Right lobe of liver (tissue), 6 donors: ENCODE measurements at regions not wholly inside any gene's neighbourhood (a gene's known extent, or its start where the extent isn't known, plus 50 kb on each side); places are given as distances from the start of the nearest gene placed in this dataset.

Experiments used
- ATAC-seq, 4 donors: fragments of 200-7000 bp; cut with Tn5 transposase; one replicate each; pipeline ENCODE4 v1.9.1; 2020; ENCODE audit warnings: mild to moderate bottlenecking in 4 of 4, moderate library complexity in 4 of 4
- DNase-seq, 3 donors: peaks; one replicate each; pipeline ENCODE4 v3.0.0-alpha.2; 2020
- H3K27ac ChIP-seq, 3 donors: fragments of 200-600 bp; one replicate each; pipeline ENCODE4 v1.8.0; 2022
- H3K27me3 ChIP-seq, 2 donors: fragments of 200-600 bp; one replicate each; pipeline ENCODE4 v1.8.0; 2022
- H3K36me3 ChIP-seq, 4 donors: fragments of 200-600 bp; sonication (generic) in 1 of 4; one replicate each; pipeline versions ENCODE4 v1.5.1 to v1.8.0; 2017 to 2022; ENCODE audit warnings: control low read depth in 1 of 4
- H3K4me1 ChIP-seq, 4 donors: fragments of 200-600 bp; sonication (generic) in 1 of 4; one replicate each; pipeline versions ENCODE4 v1.5.1 to v1.8.0; 2017 to 2022; ENCODE audit warnings: control low read depth in 1 of 4
- H3K4me3 ChIP-seq, 3 donors: fragments of 200-600 bp; one replicate each; pipeline ENCODE4 v1.8.0; 2022
- H3K9me3 ChIP-seq, 4 donors: fragments of 200-600 bp; sonication (generic) in 1 of 4; one replicate each; pipeline versions ENCODE4 v1.5.1 to v1.8.0; 2017 to 2022; ENCODE audit warnings: control low read depth in 1 of 4
- CTCF ChIP-seq, 4 donors: fragments of 200-600 bp in 3 of 4; fragments of 450-650 bp in 1 of 4; IDR thresholded peaks; one replicate each; pipeline versions ENCODE4 v1.5.1 to v1.8.0; 2016 to 2022; ENCODE audit warnings: antibody characterized with exemption in 4 of 4, mild to moderate bottlenecking in 2 of 4
- POLR2A ChIP-seq: fragments of 450-650 bp; IDR thresholded peaks from one replicate; pipeline ENCODE4 v1.6.1; 2017; ENCODE audit warnings: antibody characterized with exemption, mild to moderate bottlenecking
- WGBS: methylation state at CpG from one replicate; pipeline ENCODE4 v1.1.6; 2018; ENCODE audit warnings: low coverage, low lambda C conversion rate; ENCODE audit not compliant: insufficient coverage; ENCODE audit errors: missing lambda C conversion rate; 5-methylcytosine and 5-hydroxymethylcytosine counted together
- intact Hi-C, 2 donors: fragments of 100-400 bp; cut with DNase I; formaldehyde crosslinking; loops; one replicate each; pipeline versions ENCODE4 v1.11.2 to v1.14.1; 2022
- donor health status: DM: no; HTN: yes; CAD: no.
- donor health status: DM: no; HTN: no; CAD: no.
- donor health status: DM: no; HTN: no; CAD: no.
- donor health status: DM: no; HTN: yes; CAD: no.
- donor health status: DM: no; HTN: yes; CAD: no.

GRCh38 chr2:122451040-122451439 is 695.6 kb downstream of the TSN start:
- Histone ChIP-seq H3K27ac (no peak overlapping the region), H3K9me3 (no peaks in the 10 kb centered on the region), H3K4me3 (no peak overlapping the region), H3K27me3 (no peaks in the 10 kb centered on the region), H3K36me3 (no peaks in the 10 kb centered on the region), H3K4me1 (no peaks in the 10 kb centered on the region)
- 35% methylated on average over 3 of the region's 4 CpGs for WGBS
- ATAC-seq, result peak; percentile 86 to 93 (median 92)
- no peak for DNase-seq
- TF ChIP-seq POLR2A (no peak), CTCF (IDR thresholded peaks at IDR 0.05) (peak; percentile 46 to 65 (median 62))
- intact Hi-C loops, result loop anchor here in 1 of 2 donors (5.0 kb wide), 1 partner anchor 474 kb away; no protein-coding TSS in a partner anchor

- H3K27me3 ChIP-seq, result no peaks in the 10 kb centered on the region
- H3K36me3 ChIP-seq, result no peaks in the 10 kb centered on the region
- 41% methylated on average over 1 of the region's 1 CpG for WGBS
- TF ChIP-seq CTCF (IDR thresholded peaks at IDR 0.05), result no peak
- no peak for TF ChIP-seq POLR2A
- no peak overlapping the region for H3K27ac ChIP-seq
- DNase-seq, result no peak
- H3K4me1 ChIP-seq, result no peaks in the 10 kb centered on the region
- ATAC-seq, result no peak
- H3K4me3 ChIP-seq, result no peak overlapping the region
- intact Hi-C loops, result loop anchor here in 1 of 2 donors (5.0 kb wide), 1 partner anchor 474 kb away; no protein-coding TSS in a partner anchor
- H3K9me3 ChIP-seq, result no peaks in the 10 kb centered on the region
These were observed 696.2 kb downstream of the TSN start for GRCh38 chr2:122451697-122452096.

- no peaks in the 10 kb centered on the region for H3K27me3 ChIP-seq
- DNase-seq (no peak), ATAC-seq (no peak)
- no peak overlapping the region for H3K4me3 ChIP-seq
- no peak for TF ChIP-seq CTCF (IDR thresholded peaks at IDR 0.05)
- TF ChIP-seq POLR2A, result no peak
- no peaks in the 10 kb centered on the region for H3K36me3 ChIP-seq
- no peaks in the 10 kb centered on the region for H3K9me3 ChIP-seq
- H3K27ac ChIP-seq, result no peak overlapping the region
- H3K4me1 ChIP-seq, result no peaks in the 10 kb centered on the region
- WGBS, result 64% methylated on average over 5 of the region's 5 CpGs
- intact Hi-C loops, result no loop called here
These were observed 713.7 kb downstream of the TSN start for GRCh38 chr2:122469147-122469546.

GRCh38 chr2:122471753-122472152 is 716.3 kb downstream of the TSN start:
- Histone ChIP-seq H3K4me1 (no peaks in the 10 kb centered on the region), H3K9me3 (no peaks in the 10 kb centered on the region), H3K36me3 (no peaks in the 10 kb centered on the region), H3K27me3 (no peaks in the 10 kb centered on the region), H3K27ac (no peak overlapping the region), H3K4me3 (no peak overlapping the region)
- no peak for TF ChIP-seq CTCF (IDR thresholded peaks at IDR 0.05)
- no peak for TF ChIP-seq POLR2A
- ATAC-seq (no peak), DNase-seq (no peak)
- intact Hi-C loops, result no loop called here

GRCh38 chr2:122478117-122478516 is 722.7 kb downstream of the TSN start:
- Histone ChIP-seq H3K9me3 (no peaks in the 10 kb centered on the region), H3K4me1 (no peaks in the 10 kb centered on the region), H3K27me3 (no peaks in the 10 kb centered on the region), H3K27ac (no peak overlapping the region), H3K36me3 (no peaks in the 10 kb centered on the region), H3K4me3 (no peak overlapping the region)
- 81% methylated on average over 2 of the region's 2 CpGs for WGBS
- no peak for TF ChIP-seq POLR2A
- TF ChIP-seq CTCF (IDR thresholded peaks at IDR 0.05), result no peak
- ATAC-seq (no peak), DNase-seq (no peak)
- intact Hi-C loops, result no loop called here
